ENCODE measurements at regions not wholly inside any gene's neighbourhood (a gene's known extent, or its start where the extent isn't known, plus 50 kb on each side); places are given as distances from the start of the nearest gene placed in this dataset.
A peak's percentile ranks its signal among the peaks of the same experiment; 100 is the strongest.

- intact Hi-C loops (cut with DNase I; ENCODE audit: low total_unique reads) = no loop called here
- H3K4me3 ChIP-seq = no peak overlapping the region
- H3K9me3 ChIP-seq = peaks cover 0 to 24% (median 16%) of the 10 kb centered on the region in 8 donors
- 48 to 58% (median 51%) methylated on average over 10 of the region's 10 CpGs for WGBS, 5 donors
- no peak overlapping the region for H3K27ac ChIP-seq
- TF ChIP-seq POLR2AphosphoS5 (IDR thresholded peaks at IDR 0.05) (no peak), CTCF (IDR thresholded peaks at IDR 0.05 in 8 of 11, conservative IDR thresholded peaks at IDR 0.05 in 3 of 11) (no peak), POLR2A (IDR thresholded peaks at IDR 0.05) (no peak)
- no peak for DNase-seq
- peaks cover 0 to 54% (median 28%) of the 10 kb centered on the region in 6 donors for H3K4me1 ChIP-seq
- H3K36me3 ChIP-seq = no peaks in the 10 kb centered on the region
- no peaks in the 10 kb centered on the region for H3K27me3 ChIP-seq (replicated peaks in 1 of 7)
Measured at GRCh38 chr9:88922091-88922490, 69.2 kb upstream of the S1PR3 start.

- Histone ChIP-seq H3K36me3 (no peaks in the 10 kb centered on the region), H3K27ac (peak overlapping the region in 3 of 8 donors; percentile 51 to 72 (median 55)), H3K27me3 (replicated peaks in 1 of 7) (no peaks in the 10 kb centered on the region), H3K9me3 (peaks cover 0 to 18% (median 12%) of the 10 kb centered on the region in 8 donors), H3K4me3 (no peak overlapping the region), H3K4me1 (peaks cover 0 to 64% (median 31%) of the 10 kb centered on the region in 6 donors)
- intact Hi-C loops (cut with DNase I; ENCODE audit: low total_unique reads) = no loop called here
- TF ChIP-seq POLR2A (IDR thresholded peaks at IDR 0.05) = no peak
- no peak for TF ChIP-seq POLR2AphosphoS5 (IDR thresholded peaks at IDR 0.05)
- TF ChIP-seq CTCF (IDR thresholded peaks at IDR 0.05 in 8 of 11, conservative IDR thresholded peaks at IDR 0.05 in 3 of 11) = no peak
- WGBS, 5 donors = 37 to 70% (median 48%) methylated on average over 2 of the region's 2 CpGs
- no peak for DNase-seq
Measured at GRCh38 chr9:88923092-88923491, 68.2 kb upstream of the S1PR3 start.

- Histone ChIP-seq H3K4me3 (peak overlapping the region in 1 of 8 donors; percentile 28), H3K27me3 (replicated peaks in 1 of 7) (no peaks in the 10 kb centered on the region), H3K9me3 (peaks cover 0 to 12% (median 5%) of the 10 kb centered on the region in 8 donors), H3K27ac (peak overlapping the region in 3 of 8 donors; percentile 51 to 72 (median 55)), H3K36me3 (no peaks in the 10 kb centered on the region), H3K4me1 (peaks cover 0 to 66% (median 31%) of the 10 kb centered on the region in 6 donors)
- TF ChIP-seq CTCF (IDR thresholded peaks at IDR 0.05 in 8 of 11, conservative IDR thresholded peaks at IDR 0.05 in 3 of 11) = no peak
- TF ChIP-seq POLR2AphosphoS5 (IDR thresholded peaks at IDR 0.05) = peak; percentile 47 to 74 (median 66)
- DNase-seq = peak; percentile 82
- WGBS, 5 donors = 27 to 48% (median 38%) methylated on average over 4 to 14 of the region's 14 CpGs
- intact Hi-C loops (cut with DNase I; ENCODE audit: low total_unique reads) = no loop called here
Measured at GRCh38 chr9:88923653-88924288, 67.5 kb upstream of the S1PR3 start.

GRCh38 chr9:88925481-88925880, 65.8 kb upstream of the S1PR3 start:
- H3K4me1 ChIP-seq = peaks cover 0 to 66% (median 31%) of the 10 kb centered on the region in 6 donors
- 62 to 74% (median 68%) methylated on average over 5 of the region's 5 CpGs for WGBS, 5 donors
- H3K9me3 ChIP-seq = no peaks in the 10 kb centered on the region
- no peaks in the 10 kb centered on the region for H3K36me3 ChIP-seq
- TF ChIP-seq POLR2AphosphoS5 (IDR thresholded peaks at IDR 0.05) (no peak), CTCF (IDR thresholded peaks at IDR 0.05 in 8 of 11, conservative IDR thresholded peaks at IDR 0.05 in 3 of 11) (no peak), POLR2A (IDR thresholded peaks at IDR 0.05) (no peak)
- H3K27me3 ChIP-seq (replicated peaks in 1 of 7) = no peaks in the 10 kb centered on the region
- H3K4me3 ChIP-seq = no peak overlapping the region
- DNase-seq = no peak
- intact Hi-C loops (cut with DNase I; ENCODE audit: low total_unique reads) = no loop called here
- H3K27ac ChIP-seq = no peak overlapping the region

Data from spleen (tissue), 11 donors.